ENCODE measurements at regions not wholly inside any gene's neighbourhood (a gene's known extent, or its start where the extent isn't known, plus 50 kb on each side); places are given as distances from the start of the nearest gene placed in this dataset.

DNA sequence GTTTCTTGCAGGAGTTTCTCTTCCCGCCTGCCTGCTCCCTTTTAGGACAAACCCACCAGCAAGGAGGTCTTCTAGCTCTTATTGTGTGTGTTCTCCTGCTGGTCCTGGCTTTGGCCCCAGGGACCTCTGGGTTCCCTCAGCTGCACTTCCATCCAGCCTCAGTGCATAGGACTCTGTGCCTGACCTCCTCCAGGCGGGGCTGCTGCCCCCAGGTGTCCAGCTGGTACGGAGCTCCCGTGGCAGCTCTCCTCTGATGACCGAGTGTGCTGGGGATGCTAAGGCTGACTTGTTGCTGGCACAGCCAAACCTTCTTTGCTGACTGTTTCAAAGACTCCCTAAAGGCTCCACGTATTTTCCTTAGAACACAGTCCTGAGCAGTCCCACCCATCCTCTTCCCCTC is 126.5 kb downstream of the GPCPD1 start:
- Histone ChIP-seq H3K9me2 (replicated peaks; ENCODE audit: control insufficient read depth, low read length) (no peaks in the 10 kb centered on the region), H3K27ac (ENCODE audit: low read depth, low read length) (no peak overlapping the region), H3K27me3 (ENCODE audit: control insufficient read depth, low read length) (peaks cover 47% of the 10 kb centered on the region), H3K79me2 (ENCODE audit: control insufficient read depth, low read length) (no peaks in the 10 kb centered on the region), H4K20me1 (ENCODE audit: control insufficient read depth, insufficient read depth, low read depth, low read length) (no peaks in the 10 kb centered on the region), H3F3A (ENCODE audit: control insufficient read depth, insufficient read depth) (no peaks in the 10 kb centered on the region), H3K36me3 (ENCODE audit: control insufficient read depth, low read length) (no peaks in the 10 kb centered on the region), H3K4me1 (ENCODE audit: control insufficient read depth, low read length) (no peaks in the 10 kb centered on the region), H3K4me2 (ENCODE audit: low read length) (no peak overlapping the region), H3K9me3 (ENCODE audit: control insufficient read depth, insufficient read depth, low read length) (no peaks in the 10 kb centered on the region), H3K4me3 (ENCODE audit: low read length) (no peak overlapping the region)
- TF ChIP-seq EZH2phosphoT487 (IDR thresholded peaks at IDR 0.05; ENCODE audit: borderline replicate concordance, low read length) (no peak), CTCF (IDR thresholded peaks at IDR 0.05; ENCODE audit: low read depth, low read length, poor library complexity, severe bottlenecking) (no peak)

DNA sequence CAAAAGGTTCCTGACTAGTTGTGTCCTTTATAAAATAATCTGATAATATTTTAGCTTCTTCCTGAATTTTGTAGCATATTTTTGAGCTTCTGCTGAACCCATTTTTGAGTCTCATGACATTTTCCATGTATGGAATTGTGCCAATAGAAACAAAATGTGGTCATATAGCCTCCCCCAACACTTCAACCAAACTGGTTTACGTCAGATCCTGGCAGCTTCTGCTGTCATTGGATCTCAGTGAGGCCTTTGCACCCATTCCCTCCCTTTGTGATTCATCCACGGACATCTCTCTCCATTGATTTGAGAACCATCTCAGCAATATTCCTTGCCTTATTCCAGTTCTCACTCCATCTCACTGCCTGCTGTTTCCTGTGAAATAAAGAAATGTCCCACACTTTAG is 128.0 kb downstream of the GPCPD1 start:
- H3K79me2 ChIP-seq (ENCODE audit: control insufficient read depth, low read length) = no peaks in the 10 kb centered on the region
- no peak overlapping the region for H3K4me2 ChIP-seq (ENCODE audit: low read length)
- no peaks in the 10 kb centered on the region for H4K20me1 ChIP-seq (ENCODE audit: control insufficient read depth, insufficient read depth, low read depth, low read length)
- no peaks in the 10 kb centered on the region for H3K4me1 ChIP-seq (ENCODE audit: control insufficient read depth, low read length)
- no peak overlapping the region for H3K4me3 ChIP-seq (ENCODE audit: low read length)
- H3K9me2 ChIP-seq (replicated peaks; ENCODE audit: control insufficient read depth, low read length) = no peaks in the 10 kb centered on the region
- no peaks in the 10 kb centered on the region for H3K36me3 ChIP-seq (ENCODE audit: control insufficient read depth, low read length)
- H3K27ac ChIP-seq (ENCODE audit: low read depth, low read length) = no peak overlapping the region
- TF ChIP-seq CTCF (IDR thresholded peaks at IDR 0.05; ENCODE audit: low read depth, low read length, poor library complexity, severe bottlenecking) = no peak
- TF ChIP-seq EZH2phosphoT487 (IDR thresholded peaks at IDR 0.05; ENCODE audit: borderline replicate concordance, low read length) = no peak
- H3K9me3 ChIP-seq (ENCODE audit: control insufficient read depth, insufficient read depth, low read length) = no peaks in the 10 kb centered on the region
- peaks cover 35% of the 10 kb centered on the region for H3K27me3 ChIP-seq (ENCODE audit: control insufficient read depth, low read length)
- H3F3A ChIP-seq (ENCODE audit: control insufficient read depth, insufficient read depth) = no peaks in the 10 kb centered on the region

DNA sequence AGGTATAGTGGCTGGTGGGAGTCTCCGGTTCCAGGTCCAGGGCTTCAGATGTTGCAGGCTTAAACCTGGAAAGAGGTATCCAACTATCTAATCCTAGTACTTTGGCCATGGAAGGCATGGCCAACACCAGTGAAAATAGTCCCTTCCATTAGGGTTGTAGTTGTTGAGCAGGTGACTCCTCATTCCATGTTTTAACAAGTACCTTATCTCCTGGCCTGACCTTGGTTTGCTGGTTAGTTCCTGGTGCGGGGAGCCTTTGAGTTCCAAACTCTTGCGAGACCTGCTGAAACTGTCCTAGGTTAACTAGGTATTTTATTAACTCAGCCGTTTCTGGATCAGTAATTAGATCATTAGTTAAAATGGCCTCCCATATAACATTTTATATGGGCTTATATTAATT is 128.9 kb downstream of the GPCPD1 start:
- H4K20me1 ChIP-seq (ENCODE audit: control insufficient read depth, insufficient read depth, low read depth, low read length) = no peaks in the 10 kb centered on the region
- H3K9me3 ChIP-seq (ENCODE audit: control insufficient read depth, insufficient read depth, low read length) = no peaks in the 10 kb centered on the region
- H3K4me2 ChIP-seq (ENCODE audit: low read length) = no peak overlapping the region
- peaks cover 35% of the 10 kb centered on the region for H3K27me3 ChIP-seq (ENCODE audit: control insufficient read depth, low read length)
- TF ChIP-seq EZH2phosphoT487 (IDR thresholded peaks at IDR 0.05; ENCODE audit: borderline replicate concordance, low read length) (no peak), CTCF (IDR thresholded peaks at IDR 0.05; ENCODE audit: low read depth, low read length, poor library complexity, severe bottlenecking) (no peak)
- H3K4me3 ChIP-seq (ENCODE audit: low read length) = no peak overlapping the region
- H3K27ac ChIP-seq (ENCODE audit: low read depth, low read length) = no peak overlapping the region
- no peaks in the 10 kb centered on the region for H3K79me2 ChIP-seq (ENCODE audit: control insufficient read depth, low read length)
- no peaks in the 10 kb centered on the region for H3K9me2 ChIP-seq (replicated peaks; ENCODE audit: control insufficient read depth, low read length)
- H3K4me1 ChIP-seq (ENCODE audit: control insufficient read depth, low read length) = no peaks in the 10 kb centered on the region
- no peaks in the 10 kb centered on the region for H3K36me3 ChIP-seq (ENCODE audit: control insufficient read depth, low read length)
- no peaks in the 10 kb centered on the region for H3F3A ChIP-seq (ENCODE audit: control insufficient read depth, insufficient read depth)
